ENCODE measurements at regions not wholly inside any gene's neighbourhood (a gene's known extent, or its start where the extent isn't known, plus 50 kb on each side); places are given as distances from the start of the nearest gene placed in this dataset.
"Not testable (repeated sequence)": the region's sequence is repeated elsewhere in the genome, so short reads cannot be mapped to it uniquely, and the experiment has no call there.

DNA sequence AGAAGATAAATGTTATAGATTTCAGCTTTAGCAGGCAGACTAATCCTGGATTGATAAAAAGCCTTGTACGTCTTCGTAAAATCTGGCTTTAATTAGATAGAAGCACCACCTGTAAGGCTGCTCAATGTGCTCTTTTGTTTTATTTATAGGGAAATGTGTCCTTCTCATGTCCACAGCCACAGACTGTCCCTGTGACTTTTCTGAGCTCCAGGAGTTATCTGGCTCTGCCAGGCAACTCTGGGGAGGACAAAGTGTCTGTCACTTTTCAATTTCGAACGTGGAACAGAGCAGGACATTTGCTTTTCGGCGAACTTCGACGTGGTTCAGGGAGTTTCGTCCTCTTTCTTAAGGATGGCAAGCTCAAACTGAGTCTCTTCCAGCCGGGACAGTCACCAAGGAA, 257.4 kb downstream of the SPATA31A7 start:
- not testable (repeated sequence) for H3K4me3 ChIP-seq (ENCODE audit: extremely low read depth, insufficient read depth, low read length, poor library complexity, severe bottlenecking); H3K9me3 ChIP-seq (ENCODE audit: control insufficient read depth, low read length); H3K27ac ChIP-seq (ENCODE audit: low read depth, low read length, severe bottlenecking); H3K4me1 ChIP-seq (ENCODE audit: control insufficient read depth, insufficient read depth, low read length, poor library complexity, severe bottlenecking); H3K36me3 ChIP-seq (ENCODE audit: control insufficient read depth, insufficient read depth, low read length)
- WGBS, 2 experiments (ENCODE audit: insufficient coverage in 2 of 2), result no CpG with 5 or more reads among the region's 10 CpGs

DNA sequence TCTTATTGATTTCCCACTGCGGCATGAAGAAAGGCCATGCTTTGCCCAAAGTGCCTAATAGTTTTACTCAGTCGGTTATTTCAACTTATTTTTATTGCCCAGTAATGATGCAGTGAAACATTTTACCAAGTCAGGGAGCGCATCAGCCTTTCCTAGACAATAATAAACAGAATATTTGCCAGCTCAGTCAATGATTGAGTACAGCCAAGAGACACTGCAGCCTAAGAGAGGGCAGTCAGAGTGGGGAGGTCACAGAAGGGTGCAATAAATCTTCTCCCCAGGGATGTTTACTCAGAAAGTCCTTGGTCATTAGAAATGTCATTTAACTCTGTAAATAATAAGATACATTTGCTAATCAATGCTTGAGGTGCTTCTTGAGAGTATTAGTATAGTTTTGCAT, 271.0 kb downstream of the SPATA31A7 start:
- H3K4me1 ChIP-seq (ENCODE audit: control insufficient read depth, insufficient read depth, low read length, poor library complexity, severe bottlenecking); H3K27ac ChIP-seq (ENCODE audit: low read depth, low read length, severe bottlenecking): not testable (repeated sequence)
- WGBS, 2 experiments (ENCODE audit: insufficient coverage in 2 of 2), result no CpG with 5 or more reads among the region's 3 CpGs

More for the DNA sequence above, 271.0 kb downstream of the SPATA31A7 start:
- not testable (repeated sequence) for H3K4me3 ChIP-seq (ENCODE audit: extremely low read depth, insufficient read depth, low read length, poor library complexity, severe bottlenecking); H3K9me3 ChIP-seq (ENCODE audit: control insufficient read depth, low read length); H3K36me3 ChIP-seq (ENCODE audit: control insufficient read depth, insufficient read depth, low read length)
